Prostate gland (tissue), 2 donors: ENCODE measurements at regions not wholly inside any gene's neighbourhood (a gene's known extent, or its start where the extent isn't known, plus 50 kb on each side); places are given as distances from the start of the nearest gene placed in this dataset.

ENCODE experiments used
- DNase-seq: peaks from one replicate; pipeline ENCODE4 v3.0.0-alpha.2; 2019; ENCODE audit warnings: low spot score
- H3K27ac ChIP-seq, 2 donors: fragments of 200-600 bp; sonication (generic); 2 replicates each; pipeline ENCODE4 v1.5.1; 2017 to 2019
- H3K27me3 ChIP-seq: fragments of 200-600 bp; sonication (generic); replicated peaks from 2 replicates; pipeline ENCODE4 v1.5.1; 2019; ENCODE audit not compliant: insufficient read depth
- H3K36me3 ChIP-seq, 2 donors: fragments of 200-600 bp; sonication (generic); 1 replicate in 1 of 2; 2 replicates in 1 of 2; pipeline versions ENCODE4 v1.5.1 to v1.8.1; 2017 to 2019
- H3K4me1 ChIP-seq: fragments of 200-600 bp; sonication (generic); replicated peaks from 2 replicates; pipeline ENCODE4 v1.5.1; 2019
- H3K4me3 ChIP-seq, 2 donors: fragments of 200-600 bp; sonication (generic); 2 replicates each; pipeline ENCODE4 v1.5.1; 2017 to 2019
- H3K9me3 ChIP-seq: fragments of 200-600 bp; sonication (generic); 2 replicates; pipeline ENCODE4 v1.5.1; 2017
- CTCF ChIP-seq, 4 experiments: fragments of 200-600 bp in 2 of 4; fragments of 450-650 bp in 2 of 4; sonication (generic) in 2 of 4; IDR thresholded peaks; 1 replicate in 3 of 4; 2 replicates in 1 of 4; pipeline ENCODE4 v1.5.1; 2016 to 2019; ENCODE audit warnings: antibody characterized with exemption in 4 of 4, mild to moderate bottlenecking in 2 of 4, moderate library complexity in 2 of 4
- POLR2A ChIP-seq: fragments of 450-650 bp; IDR thresholded peaks from one replicate; pipeline ENCODE4 v1.6.1; 2016; ENCODE audit warnings: antibody characterized with exemption, mild to moderate bottlenecking
- POLR2AphosphoS5 ChIP-seq: sonication (generic); formaldehyde crosslinking; IDR thresholded peaks from one replicate; pipeline ENCODE4 v1.6.1; 2017; ENCODE audit warnings: antibody characterized with exemption
- WGBS: methylation state at CpG from one replicate; pipeline ENCODE4 v1.1.5; 2018; 5-methylcytosine and 5-hydroxymethylcytosine counted together
- intact Hi-C: fragments of 100-400 bp; cut with DNase I; formaldehyde crosslinking; loops from one replicate; pipeline ENCODE4 v1.14.2; 2022

- TF ChIP-seq POLR2AphosphoS5, result no peak
- TF ChIP-seq POLR2A, result no peak
- no peak for TF ChIP-seq CTCF (IDR thresholded peaks at IDR 0.05)
- WGBS, result 63% methylated on average over 4 of the region's 4 CpGs
- Histone ChIP-seq H3K36me3 (no peaks in the 10 kb centered on the region), H3K27me3 (no peaks in the 10 kb centered on the region), H3K4me1 (no peaks in the 10 kb centered on the region), H3K9me3 (no peaks in the 10 kb centered on the region), H3K4me3 (no peak overlapping the region), H3K27ac (no peak overlapping the region)
- DNase-seq, result no peak
- intact Hi-C loops, result no loop called here
These were observed 400.3 kb upstream of the PRKCQ start for GRCh38 chr10:6980353-6980752.

- Histone ChIP-seq H3K4me3 (no peak overlapping the region), H3K4me1 (no peaks in the 10 kb centered on the region), H3K27ac (no peak overlapping the region), H3K36me3 (no peaks in the 10 kb centered on the region), H3K27me3 (no peaks in the 10 kb centered on the region), H3K9me3 (no peaks in the 10 kb centered on the region)
- intact Hi-C loops, result no loop called here
- no peak for DNase-seq
- no peak for TF ChIP-seq POLR2A
- no peak for TF ChIP-seq CTCF (IDR thresholded peaks at IDR 0.05)
- TF ChIP-seq POLR2AphosphoS5, result no peak
- 78% methylated on average over 7 of the region's 7 CpGs for WGBS
These were observed 399.3 kb upstream of the PRKCQ start for GRCh38 chr10:6979371-6979770.

- no peak for DNase-seq
- H3K4me3 ChIP-seq, result no peak overlapping the region
- H3K36me3 ChIP-seq, result no peaks in the 10 kb centered on the region
- intact Hi-C loops, result no loop called here
- H3K27ac ChIP-seq, result no peak overlapping the region
- WGBS, result 59% methylated on average over 5 of the region's 5 CpGs
- no peaks in the 10 kb centered on the region for H3K27me3 ChIP-seq
- H3K4me1 ChIP-seq, result no peaks in the 10 kb centered on the region
- TF ChIP-seq POLR2AphosphoS5 (no peak), POLR2A (no peak), CTCF (IDR thresholded peaks at IDR 0.05) (no peak)
- H3K9me3 ChIP-seq, result no peaks in the 10 kb centered on the region
These were observed 398.1 kb upstream of the PRKCQ start for GRCh38 chr10:6978187-6978627.

- Histone ChIP-seq H3K36me3 (no peaks in the 10 kb centered on the region), H3K27ac (no peak overlapping the region), H3K4me3 (no peak overlapping the region), H3K27me3 (no peaks in the 10 kb centered on the region), H3K9me3 (no peaks in the 10 kb centered on the region), H3K4me1 (no peaks in the 10 kb centered on the region)
- no peak for DNase-seq
- no peak for TF ChIP-seq POLR2A
- WGBS, result 54% methylated on average over 12 of the region's 12 CpGs
- intact Hi-C loops, result no loop called here
These were observed 397.5 kb upstream of the PRKCQ start for GRCh38 chr10:6977398-6978186.

GRCh38 chr10:6973899-6974298 lies 393.8 kb upstream of the PRKCQ start:
- intact Hi-C loops, result no loop called here
- TF ChIP-seq POLR2A, result no peak
- TF ChIP-seq POLR2AphosphoS5, result no peak
- no peak for TF ChIP-seq CTCF (IDR thresholded peaks at IDR 0.05)
- H3K4me1 ChIP-seq, result no peaks in the 10 kb centered on the region
- no peaks in the 10 kb centered on the region for H3K27me3 ChIP-seq
- WGBS, result 70% methylated on average over 7 of the region's 7 CpGs
- H3K27ac ChIP-seq, result no peak overlapping the region
- H3K4me3 ChIP-seq, result no peak overlapping the region
- no peaks in the 10 kb centered on the region for H3K36me3 ChIP-seq
- no peaks in the 10 kb centered on the region for H3K9me3 ChIP-seq
- no peak for DNase-seq
